DOHH2 (cell line): ENCODE measurements at regions not wholly inside any gene's neighbourhood (a gene's known extent, or its start where the extent isn't known, plus 50 kb on each side); places are given as distances from the start of the nearest gene placed in this dataset.

ENCODE experiments used
- H3F3A ChIP-seq: fragments of 200-600 bp; sonication (generic), shearing (Covaris generic); 2 replicates; pipeline ENCODE4 v1.6.0; 2016; ENCODE audit warnings: antibody characterized with exemption, mild to moderate bottlenecking; ENCODE audit not compliant: control insufficient read depth, insufficient read depth
- H3K27ac ChIP-seq: fragments of 200-600 bp; sonication (generic); 2 replicates; pipeline ENCODE4 v1.5.1; 2014; ENCODE audit warnings: low read depth, mild to moderate bottlenecking, low read length, moderate library complexity
- H3K27me3 ChIP-seq: fragments of 200-600 bp; sonication (generic); 2 replicates; pipeline ENCODE4 v1.6.1; 2014; ENCODE audit warnings: mild to moderate bottlenecking, low read length, mixed read lengths; ENCODE audit not compliant: control insufficient read depth
- H3K36me3 ChIP-seq: fragments of 200-600 bp; sonication (generic); 2 replicates; pipeline ENCODE4 v1.6.1; 2014; ENCODE audit warnings: mild to moderate bottlenecking, low read length, moderate library complexity, mixed read lengths; ENCODE audit not compliant: control insufficient read depth
- H3K4me1 ChIP-seq: fragments of 200-600 bp; sonication (generic); 2 replicates; pipeline ENCODE4 v1.6.1; 2014; ENCODE audit warnings: mild to moderate bottlenecking, low read length, mixed read lengths; ENCODE audit not compliant: control insufficient read depth
- H3K4me2 ChIP-seq: fragments of 200-600 bp; sonication (generic); 2 replicates; pipeline ENCODE4 v1.6.0; 2014; ENCODE audit warnings: mild to moderate bottlenecking, low read length, moderate library complexity
- H3K4me3 ChIP-seq: fragments of 200-600 bp; sonication (generic); 2 replicates; pipeline ENCODE4 v1.5.1; 2014; ENCODE audit warnings: mild to moderate bottlenecking, low read length, mixed read lengths
- H3K79me2 ChIP-seq: fragments of 200-600 bp; sonication (generic); 2 replicates; pipeline ENCODE4 v1.6.1; 2014; ENCODE audit warnings: mild to moderate bottlenecking, low read length, mixed read lengths; ENCODE audit not compliant: control insufficient read depth
- H3K9me2 ChIP-seq: fragments of 200-600 bp; sonication (generic); replicated peaks from 2 replicates; pipeline ENCODE4 v1.6.1; 2014; ENCODE audit warnings: mild to moderate bottlenecking, low read length, mixed read lengths; ENCODE audit not compliant: control insufficient read depth
- H3K9me3 ChIP-seq: fragments of 200-600 bp; sonication (generic); 2 replicates; pipeline ENCODE4 v1.6.1; 2014; ENCODE audit warnings: antibody characterized with exemption, low read length, mixed read lengths; ENCODE audit not compliant: control insufficient read depth, insufficient read depth
- H4K20me1 ChIP-seq: fragments of 200-600 bp; sonication (generic); 2 replicates; pipeline ENCODE4 v1.6.0; 2014; ENCODE audit warnings: low read depth, mild to moderate bottlenecking, antibody characterized with exemption, low read length, moderate library complexity; ENCODE audit not compliant: control insufficient read depth, insufficient read depth
- CTCF ChIP-seq: fragments of 200-600 bp; sonication (generic); IDR thresholded peaks from one replicate; pipeline ENCODE4 v1.5.1; 2014; ENCODE audit warnings: antibody characterized with exemption, mild to moderate bottlenecking, low read depth, low read length; ENCODE audit not compliant: poor library complexity, severe bottlenecking
- EZH2phosphoT487 ChIP-seq: fragments of 200-600 bp; sonication (generic); IDR thresholded peaks from 2 replicates; pipeline ENCODE4 v1.6.1; 2017; ENCODE audit warnings: borderline replicate concordance, mild to moderate bottlenecking, antibody characterized with exemption, low read length, moderate library complexity, mixed read lengths

DNA sequence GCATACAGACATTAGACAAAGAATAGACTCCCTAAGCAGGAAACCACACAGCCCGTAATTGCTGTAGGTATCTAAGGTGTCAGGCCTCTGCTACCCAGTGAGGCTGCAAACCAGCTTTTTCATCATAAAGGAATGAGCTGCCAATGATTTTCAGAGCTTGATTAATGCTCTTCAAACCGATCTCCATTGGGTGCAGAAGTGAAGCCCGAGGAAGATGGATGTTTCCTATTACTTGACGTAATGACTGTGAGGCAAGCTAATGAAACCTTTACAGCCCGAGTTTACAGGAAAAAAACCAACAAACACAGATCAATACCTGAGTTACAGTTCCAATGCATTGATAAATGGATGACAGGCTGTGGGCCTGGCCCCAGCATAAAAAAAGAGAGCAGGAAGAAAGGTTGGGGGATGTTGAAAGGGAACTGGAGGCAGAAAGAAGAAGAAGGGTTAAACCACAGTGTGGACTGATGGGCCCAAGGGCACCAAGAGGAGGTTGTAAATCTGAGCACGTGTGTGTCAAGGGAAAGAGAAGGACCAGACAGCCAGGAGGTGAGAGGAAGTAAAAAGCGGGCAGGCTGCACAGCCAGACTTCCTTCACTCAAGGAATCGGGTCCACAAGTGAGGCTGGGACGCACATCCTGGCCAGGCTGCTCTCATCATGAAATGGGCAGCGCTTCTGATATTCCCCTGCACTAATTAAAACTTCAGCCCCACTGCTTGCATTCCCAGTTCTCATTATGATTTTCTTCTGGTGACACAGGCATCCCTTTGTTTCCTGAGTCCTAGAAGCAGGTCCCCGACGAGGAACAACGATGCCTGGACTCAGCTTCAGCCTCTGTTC is 70.6 kb upstream of the NTM start:
- Histone ChIP-seq H3K4me2 (no peak overlapping the region), H3K27me3 (no peaks in the 10 kb centered on the region), H4K20me1 (no peaks in the 10 kb centered on the region), H3K4me3 (no peak overlapping the region), H3K4me1 (no peaks in the 10 kb centered on the region), H3F3A (no peaks in the 10 kb centered on the region), H3K27ac (no peak overlapping the region), H3K79me2 (no peaks in the 10 kb centered on the region), H3K9me3 (no peaks in the 10 kb centered on the region), H3K9me2 (no peaks in the 10 kb centered on the region), H3K36me3 (no peaks in the 10 kb centered on the region)
- no peak for TF ChIP-seq CTCF
- TF ChIP-seq EZH2phosphoT487, result no peak

DNA sequence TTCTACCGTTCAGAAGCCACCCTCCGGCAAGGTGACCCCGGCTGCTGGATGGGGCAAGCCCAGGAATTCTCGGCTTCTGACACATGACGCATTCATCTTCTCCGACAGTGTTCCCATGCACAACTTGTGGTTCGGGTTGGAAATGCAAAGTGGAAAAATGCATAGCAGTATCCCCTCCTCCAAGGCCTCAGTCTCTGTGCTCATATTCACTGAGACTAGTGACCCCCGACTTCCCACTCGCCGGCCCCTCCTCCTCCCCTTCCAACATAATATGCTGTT is 70.0 kb upstream of the NTM start:
- Histone ChIP-seq H3K4me3 (no peak overlapping the region), H3K79me2 (no peaks in the 10 kb centered on the region), H3K36me3 (no peaks in the 10 kb centered on the region), H4K20me1 (no peaks in the 10 kb centered on the region), H3K27ac (no peak overlapping the region), H3K27me3 (no peaks in the 10 kb centered on the region), H3K4me2 (no peak overlapping the region), H3K4me1 (no peaks in the 10 kb centered on the region), H3K9me2 (no peaks in the 10 kb centered on the region), H3K9me3 (no peaks in the 10 kb centered on the region), H3F3A (no peaks in the 10 kb centered on the region)
- TF ChIP-seq EZH2phosphoT487 (no peak), CTCF (no peak)

DNA sequence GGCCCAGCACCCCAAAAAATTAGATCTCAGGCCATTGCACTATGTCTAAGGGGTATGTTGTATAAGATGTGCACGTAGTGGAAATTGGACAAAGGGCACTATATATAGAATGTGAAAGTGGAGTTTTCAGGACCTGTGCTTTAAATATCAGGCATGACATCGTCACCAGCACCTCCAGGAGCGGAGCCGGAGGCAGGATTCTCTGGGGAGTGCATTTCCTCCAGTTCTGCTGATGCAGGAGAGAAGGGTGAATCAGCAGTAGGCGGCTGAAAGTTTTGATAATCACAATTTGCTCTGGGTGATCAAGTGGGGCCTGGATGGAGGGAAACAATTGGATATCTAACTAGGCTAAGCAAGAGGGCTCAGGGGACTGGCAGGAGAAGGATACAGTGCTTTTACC is 69.1 kb upstream of the NTM start:
- Histone ChIP-seq H3K79me2 (no peaks in the 10 kb centered on the region), H4K20me1 (no peaks in the 10 kb centered on the region), H3K27ac (no peak overlapping the region)

More for the DNA sequence above, 69.1 kb upstream of the NTM start:
- no peaks in the 10 kb centered on the region for H3K4me1 ChIP-seq
- no peaks in the 10 kb centered on the region for H3K9me3 ChIP-seq
- H3F3A ChIP-seq, result no peaks in the 10 kb centered on the region
- no peak overlapping the region for H3K4me3 ChIP-seq
- no peak overlapping the region for H3K4me2 ChIP-seq
- no peak for TF ChIP-seq CTCF
- TF ChIP-seq EZH2phosphoT487, result no peak
- H3K27me3 ChIP-seq, result no peaks in the 10 kb centered on the region
- H3K9me2 ChIP-seq, result no peaks in the 10 kb centered on the region
- no peaks in the 10 kb centered on the region for H3K36me3 ChIP-seq
